Suppressor macrophage (primary cell): ENCODE measurements at regions not wholly inside any gene's neighbourhood (a gene's known extent, or its start where the extent isn't known, plus 50 kb on each side); places are given as distances from the start of the nearest gene placed in this dataset.
"Not testable (repeated sequence)": the region's sequence is repeated elsewhere in the genome, so short reads cannot be mapped to it uniquely, and the experiment has no call there.

Source experiments
- DNase-seq, 4 experiments: peaks; one replicate each; pipeline ENCODE4 v3.0.0-alpha.2; 2020 to 2022

- not testable (repeated sequence) for DNase-seq
Measured at GRCh38 chr13:100762126-100762525, 87.5 kb upstream of the TMTC4 start.

GRCh38 chr13:100755891-100756290, 81.3 kb upstream of the TMTC4 start:
- no peak for DNase-seq

- no peak for DNase-seq
Measured at GRCh38 chr13:100754459-100754858, 79.9 kb upstream of the TMTC4 start.

GRCh38 chr13:100753376-100753775, 78.8 kb upstream of the TMTC4 start:
- no peak for DNase-seq

- no peak for DNase-seq
Measured at GRCh38 chr13:100751826-100752225, 77.2 kb upstream of the TMTC4 start.

GRCh38 chr13:100746953-100747683, 72.5 kb upstream of the TMTC4 start:
- DNase-seq: no peak

GRCh38 chr13:100738176-100738855, 63.7 kb upstream of the TMTC4 start:
- peak in 2 of 4 experiments; percentile 11 to 16 for DNase-seq

- DNase-seq: no peak
Measured at GRCh38 chr13:100735494-100735893, 60.9 kb upstream of the TMTC4 start.

GRCh38 chr13:100734194-100734720, 59.7 kb upstream of the TMTC4 start:
- DNase-seq: no peak

- DNase-seq: no peak
Measured at GRCh38 chr13:100733261-100733660, 58.7 kb upstream of the TMTC4 start.

GRCh38 chr13:100728201-100728600, 53.6 kb upstream of the TMTC4 start:
- DNase-seq: no peak

GRCh38 chr13:100725472-100725871, 50.9 kb upstream of the TMTC4 start:
- no peak for DNase-seq

- DNase-seq: no peak
Measured at GRCh38 chr13:100724568-100724967, 50.0 kb upstream of the TMTC4 start.
